HEK293T (cell line): ENCODE measurements at regions not wholly inside any gene's neighbourhood (a gene's known extent, or its start where the extent isn't known, plus 50 kb on each side); places are given as distances from the start of the nearest gene placed in this dataset.

ENCODE experiments used
- BHLHE40 ChIP-seq: fragments of 450-650 bp; IDR thresholded peaks from 2 replicates; pipeline ENCODE4 v1.6.1; 2016; ENCODE audit warnings: mild to moderate bottlenecking, moderate library complexity, borderline replicate concordance
- ELF4 ChIP-seq: fragments of 450-650 bp; IDR thresholded peaks from 2 replicates; pipeline ENCODE4 v1.6.1; 2017; ENCODE audit warnings: antibody characterized with exemption
- FOXK2 ChIP-seq: fragments of 450-650 bp; IDR thresholded peaks from 2 replicates; pipeline ENCODE4 v1.6.1; 2016; ENCODE audit warnings: mild to moderate bottlenecking
- FOXM1 ChIP-seq: fragments of 450-650 bp; IDR thresholded peaks from 2 replicates; pipeline ENCODE4 v1.6.1; 2017; ENCODE audit warnings: mild to moderate bottlenecking, borderline replicate concordance
- HDGF ChIP-seq: fragments of 450-650 bp; IDR thresholded peaks from 2 replicates; pipeline ENCODE4 v1.6.1; 2017; ENCODE audit warnings: antibody characterized with exemption, borderline replicate concordance
- NFRKB ChIP-seq: fragments of 450-650 bp; IDR thresholded peaks from 2 replicates; pipeline ENCODE4 v1.6.1; 2016; ENCODE audit warnings: mild to moderate bottlenecking, moderate library complexity
- SP1 ChIP-seq: fragments of 450-650 bp; IDR thresholded peaks from 2 replicates; pipeline ENCODE4 v1.6.1; 2017
- SUZ12 ChIP-seq: fragments of 450-650 bp; IDR thresholded peaks from 2 replicates; pipeline ENCODE4 v1.6.1; 2016; ENCODE audit warnings: mild to moderate bottlenecking
- TARDBP ChIP-seq: fragments of 450-650 bp; IDR thresholded peaks from 2 replicates; pipeline ENCODE4 v1.6.1; 2016
- TF ChIP-seq, protein P1 (sequence below): fragments of 450-650 bp; IDR thresholded peaks from 2 replicates; pipeline ENCODE4 v1.6.1; 2016

DNA sequence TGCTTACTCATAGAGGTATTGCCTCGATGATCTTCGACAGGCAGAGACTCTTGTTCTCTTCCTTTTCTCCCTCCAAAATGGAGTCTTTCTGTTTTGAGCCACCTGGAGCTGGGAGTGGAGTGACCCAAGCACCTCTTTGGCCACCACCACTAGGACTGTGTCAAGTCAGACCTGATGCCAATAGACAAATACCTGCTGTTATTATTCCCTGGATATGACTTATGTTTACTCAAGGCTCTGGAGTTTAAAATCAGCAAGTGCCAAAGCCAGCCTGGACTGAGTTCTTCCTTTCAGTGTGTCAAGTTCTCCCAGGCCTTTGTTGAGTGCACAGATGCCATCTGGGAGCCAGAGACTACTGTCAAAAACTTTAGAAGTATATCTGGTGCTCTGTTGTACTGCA, 130.2 kb upstream of the SLC6A14 start:
- TF ChIP-seq HDGF (no peak), TARDBP (no peak), FOXK2 (no peak), BHLHE40 (no peak), SUZ12 (no peak), SP1 (no peak), ELF4 (no peak), FOXM1 (no peak), NFRKB (no peak)
- TF ChIP-seq, protein P1, sequence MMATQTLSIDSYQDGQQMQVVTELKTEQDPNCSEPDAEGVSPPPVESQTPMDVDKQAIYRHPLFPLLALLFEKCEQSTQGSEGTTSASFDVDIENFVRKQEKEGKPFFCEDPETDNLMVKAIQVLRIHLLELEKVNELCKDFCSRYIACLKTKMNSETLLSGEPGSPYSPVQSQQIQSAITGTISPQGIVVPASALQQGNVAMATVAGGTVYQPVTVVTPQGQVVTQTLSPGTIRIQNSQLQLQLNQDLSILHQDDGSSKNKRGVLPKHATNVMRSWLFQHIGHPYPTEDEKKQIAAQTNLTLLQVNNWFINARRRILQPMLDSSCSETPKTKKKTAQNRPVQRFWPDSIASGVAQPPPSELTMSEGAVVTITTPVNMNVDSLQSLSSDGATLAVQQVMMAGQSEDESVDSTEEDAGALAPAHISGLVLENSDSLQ = no peak
